ENCODE measurements at regions not wholly inside any gene's neighbourhood (a gene's known extent, or its start where the extent isn't known, plus 50 kb on each side); places are given as distances from the start of the nearest gene placed in this dataset.
A peak's percentile ranks its signal among the peaks of the same experiment; 100 is the strongest.

- peak overlapping the region; percentile 59 to 82 (median 71); a peak in 6 of 7 replicates for H3K27ac Mint-ChIP-seq
- Histone ChIP-seq H4K8ac (replicated peaks; ENCODE audit: insufficient read length, low read depth, low read length) (no peak overlapping the region), H3T11ph (ENCODE audit: low read length) (no peak overlapping the region), H3K23me2 (ENCODE audit: insufficient read length, low read depth, low read length, poor library complexity, severe bottlenecking) (no peaks in the 10 kb centered on the region), H2BK5ac (ENCODE audit: insufficient read length, low read length) (no peak overlapping the region), H3K4me1 (ENCODE audit: insufficient read depth, low read length) (peaks cover 31% of the 10 kb centered on the region; the same call in 1 of the 2 replicates), H2AK5ac (ENCODE audit: insufficient read length, low read length) (no peak overlapping the region), H4K91ac (ENCODE audit: insufficient read length, low read depth, low read length) (no peak overlapping the region), H2AFZ (ENCODE audit: low read length) (no peak overlapping the region), H3K14ac (ENCODE audit: insufficient read depth, low read length) (no peak overlapping the region), H2BK20ac (ENCODE audit: low read depth, low read length, poor library complexity, severe bottlenecking) (no peak overlapping the region), H3K9me3 (ENCODE audit: control insufficient read depth, low read depth, low read length) (no peaks in the 10 kb centered on the region), H3K79me1 (ENCODE audit: insufficient read depth, low read depth, low read length, poor library complexity, severe bottlenecking) (no peaks in the 10 kb centered on the region), H4K5ac (ENCODE audit: insufficient read length, low read depth, low read length) (no peak overlapping the region), H3K27ac (ENCODE audit: insufficient read length, low read depth, low read length) (no peak overlapping the region), H3K79me2 (ENCODE audit: insufficient read depth, low read length) (no peaks in the 10 kb centered on the region; the same call in 1 of the 2 replicates), H4K20me1 (ENCODE audit: control insufficient read depth, insufficient read depth, insufficient read length) (no peaks in the 10 kb centered on the region), H3K27me3 (ENCODE audit: insufficient read depth, low read length) (no peaks in the 10 kb centered on the region; the same call in 1 of the 2 replicates), H3K56ac (ENCODE audit: insufficient read length, low read depth, low read length) (no peak overlapping the region), H3K9ac (ENCODE audit: extremely low read depth, insufficient read length, low read length) (no peak overlapping the region), H3K23ac (ENCODE audit: insufficient read length, low read depth, low read length) (no peak overlapping the region), H3K18ac (ENCODE audit: insufficient read length, low read depth, low read length) (no peak overlapping the region), H2BK12ac (ENCODE audit: insufficient read length, low read depth, low read length) (no peak overlapping the region), H2BK15ac (ENCODE audit: low read depth, low read length) (no peak overlapping the region), H2BK120ac (ENCODE audit: low read depth, low read length, poor library complexity, severe bottlenecking) (no peak overlapping the region), H3K4ac (ENCODE audit: low read depth, low read length) (no peak overlapping the region), H3K4me2 (ENCODE audit: insufficient read depth, insufficient read length, low read length) (no peak overlapping the region)
- H3K4me1 Mint-ChIP-seq, result peaks cover 69 to 76% of the 10 kb centered on the region in 2 experiments
- H3K4me3 Mint-ChIP-seq, result peak overlapping the region in 1 of 2 experiments; percentile 36; a peak in 1 of 5 replicates
- peaks cover 0 to 3% of the 10 kb centered on the region in 2 experiments; a peak in 1 of 5 replicates for H3K9me3 Mint-ChIP-seq
- WGBS (ENCODE audit: extremely low coverage, insufficient read length, low lambda C conversion rate), result no CpG with 5 or more reads among the region's 8 CpGs
- peak; percentile 37 for DNase-seq
- no peaks in the 10 kb centered on the region for H3K36me3 Mint-ChIP-seq (ENCODE audit: insufficient read depth in 1 of 3, low read depth in 3 of 3)
- H3K27me3 Mint-ChIP-seq (ENCODE audit: low read depth), result peaks cover 1% of the 10 kb centered on the region
- no peak for TF ChIP-seq CTCF (conservative IDR thresholded peaks at IDR 0.05)
Observed at GRCh38 chr6:44624936-44625573, 237.5 kb downstream of the CDC5L start.

Data from H9 (cell line).